ENCODE measurements at regions not wholly inside any gene's neighbourhood (a gene's known extent, or its start where the extent isn't known, plus 50 kb on each side); places are given as distances from the start of the nearest gene placed in this dataset.

- Histone ChIP-seq H3K9ac (ENCODE audit: control insufficient read depth, extremely low read depth, insufficient read depth, low read length) (no peak overlapping the region), H3K4me2 (ENCODE audit: control insufficient read depth, extremely low read depth, insufficient read depth, low read depth, low read length) (no peak overlapping the region), H3K27ac (ENCODE audit: control insufficient read depth, insufficient read depth, low read length) (no peak overlapping the region), H3K36me3 (ENCODE audit: control insufficient read depth in 2 of 2, extremely low read depth in 1 of 2, insufficient read depth in 2 of 2, low read length in 2 of 2) (no peaks in the 10 kb centered on the region), H4K20me1 (ENCODE audit: control insufficient read depth, extremely low read depth, insufficient read depth, low read length) (no peaks in the 10 kb centered on the region), H3K27me3 (ENCODE audit: control insufficient read depth, extremely low read depth, insufficient read depth, low read length) (no peaks in the 10 kb centered on the region), H3K9me1 (ENCODE audit: control insufficient read depth, extremely low read depth, insufficient read depth, low read length) (no peaks in the 10 kb centered on the region), H2AFZ (ENCODE audit: control insufficient read depth, low read length) (no peak overlapping the region), H3K79me2 (ENCODE audit: control insufficient read depth, insufficient read depth, low read length) (no peaks in the 10 kb centered on the region), H3K9me3 (ENCODE audit: control insufficient read depth, low read depth, low read length) (no peaks in the 10 kb centered on the region), H3K4me1 (ENCODE audit: control insufficient read depth, extremely low read depth, insufficient read depth, low read length) (no peaks in the 10 kb centered on the region), H3K4me3 (ENCODE audit: control insufficient read depth in 2 of 3, extremely low read depth in 1 of 3, insufficient read depth in 2 of 3, low read depth in 1 of 3, low read length in 3 of 3) (no peak overlapping the region)
- FAIRE-seq = no peak
- no peak for TF ChIP-seq EZH2 (IDR thresholded peaks at IDR 0.05; ENCODE audit: low read length)
- no peak for TF ChIP-seq CTCF (optimal IDR thresholded peaks at IDR 0.05 in 1 of 3, IDR thresholded peaks at IDR 0.05 in 1 of 3, conservative IDR thresholded peaks at IDR 0.05 in 1 of 3; ENCODE audit: extremely low read depth in 1 of 3, insufficient read depth in 2 of 3, low read length in 3 of 3)
- DNase-seq (ENCODE audit: low read depth, low spot score) = no peak
- dilution Hi-C loops (cut with MboI; ENCODE audit: extremely low pct_ligation_motif_present, low sequenced_read_pairs) = no loop called here
Observed at GRCh38 chr12:22802883-22803630, 178.1 kb downstream of the ETNK1 start.

GRCh38 chr12:22803725-22804124 is 178.8 kb downstream of the ETNK1 start:
- Histone ChIP-seq H2AFZ (ENCODE audit: control insufficient read depth, low read length) (no peak overlapping the region), H3K36me3 (ENCODE audit: control insufficient read depth in 2 of 2, extremely low read depth in 1 of 2, insufficient read depth in 2 of 2, low read length in 2 of 2) (no peaks in the 10 kb centered on the region), H3K9ac (ENCODE audit: control insufficient read depth, extremely low read depth, insufficient read depth, low read length) (no peak overlapping the region), H3K4me3 (ENCODE audit: control insufficient read depth in 2 of 3, extremely low read depth in 1 of 3, insufficient read depth in 2 of 3, low read depth in 1 of 3, low read length in 3 of 3) (no peak overlapping the region), H3K4me2 (ENCODE audit: control insufficient read depth, extremely low read depth, insufficient read depth, low read depth, low read length) (no peak overlapping the region), H4K20me1 (ENCODE audit: control insufficient read depth, extremely low read depth, insufficient read depth, low read length) (no peaks in the 10 kb centered on the region), H3K27ac (ENCODE audit: control insufficient read depth, insufficient read depth, low read length) (no peak overlapping the region), H3K27me3 (ENCODE audit: control insufficient read depth, extremely low read depth, insufficient read depth, low read length) (no peaks in the 10 kb centered on the region), H3K9me1 (ENCODE audit: control insufficient read depth, extremely low read depth, insufficient read depth, low read length) (no peaks in the 10 kb centered on the region), H3K4me1 (ENCODE audit: control insufficient read depth, extremely low read depth, insufficient read depth, low read length) (no peaks in the 10 kb centered on the region), H3K9me3 (ENCODE audit: control insufficient read depth, low read depth, low read length) (no peaks in the 10 kb centered on the region), H3K79me2 (ENCODE audit: control insufficient read depth, insufficient read depth, low read length) (no peaks in the 10 kb centered on the region)
- TF ChIP-seq EZH2 (IDR thresholded peaks at IDR 0.05; ENCODE audit: low read length) (no peak), CTCF (optimal IDR thresholded peaks at IDR 0.05 in 1 of 3, IDR thresholded peaks at IDR 0.05 in 1 of 3, conservative IDR thresholded peaks at IDR 0.05 in 1 of 3; ENCODE audit: extremely low read depth in 1 of 3, insufficient read depth in 2 of 3, low read length in 3 of 3) (no peak)
- no peak for FAIRE-seq
- DNase-seq (ENCODE audit: low read depth, low spot score) = no peak
- dilution Hi-C loops (cut with MboI; ENCODE audit: extremely low pct_ligation_motif_present, low sequenced_read_pairs) = no loop called here

Data from keratinocyte (primary cell).